ENCODE measurements at regions not wholly inside any gene's neighbourhood (a gene's known extent, or its start where the extent isn't known, plus 50 kb on each side); places are given as distances from the start of the nearest gene placed in this dataset.

GRCh38 chr9:126228111-126228780, 98.4 kb upstream of the MVB12B start:
- H3K27ac ChIP-seq (ENCODE audit: extremely low read depth, low read depth, low read length) = no peak overlapping the region
- no peaks in the 10 kb centered on the region for H3K4me1 ChIP-seq (replicated peaks in 1 of 2; ENCODE audit: control insufficient read depth in 2 of 2, insufficient read depth in 2 of 2, low read length in 2 of 2)
- no peaks in the 10 kb centered on the region for H3K79me2 ChIP-seq (ENCODE audit: control insufficient read depth, insufficient read depth, low read length)
- ATAC-seq (no peak), FAIRE-seq (no peak), DNase-seq (ENCODE audit: extremely low read depth in 1 of 4, low spot score in 3 of 4) (no peak)
- H3K36me3 ChIP-seq (ENCODE audit: control insufficient read depth, insufficient read depth, low read length) = no peaks in the 10 kb centered on the region
- no TSS peak for BruUV-seq (replicated peaks)
- ChIA-PET CTCF (ENCODE audit: low intra/inter-chr PET ratio) (interaction anchor here (1.8 kb wide), 1 partner anchor 821 kb away, joined by 7 read pairs; no protein-coding TSS in a partner anchor), POLR2A (interaction anchor here (0.7 kb wide), 1 partner anchor 75 kb away, joined by 4 read pairs; no protein-coding TSS in a partner anchor)
- H4K20me1 ChIP-seq (replicated peaks; ENCODE audit: control insufficient read depth, insufficient read depth, low read length) = peaks cover 5% of the 10 kb centered on the region; the same call in 1 of the 2 replicates
- H3K9ac ChIP-seq (ENCODE audit: insufficient read depth in 1 of 2, low read depth in 2 of 2, low read length in 2 of 2) = no peak overlapping the region
- no peaks in the 10 kb centered on the region for H3K9me3 ChIP-seq (replicated peaks; ENCODE audit: control insufficient read depth, insufficient read depth, low read depth, low read length)
- intact Hi-C loops (cut with micrococcal nuclease) (loop anchor here (2.0 kb wide), 1 partner anchor 819 kb away; no protein-coding TSS in a partner anchor), in situ Hi-C loops (cut with MboI) (no loop called here)
- H3K27me3 ChIP-seq (ENCODE audit: control insufficient read depth in 2 of 2, insufficient read depth in 2 of 2, low read length in 2 of 2) = peaks cover 0 to 34% of the 10 kb centered on the region in 2 experiments; a peak in 4 of 5 replicates
- H3K4me3 ChIP-seq = no peak overlapping the region
- H3K9me1 ChIP-seq (ENCODE audit: control insufficient read depth, insufficient read depth, low read length) = no peaks in the 10 kb centered on the region
- WGBS (ENCODE audit: insufficient coverage, low coverage, missing lambda C conversion rate) = 10% methylated on average over 13 of the region's 14 CpGs
- H2AFZ ChIP-seq (ENCODE audit: low read depth, low read length) = no peak overlapping the region
- H3K4me2 ChIP-seq (ENCODE audit: insufficient read depth, low read length) = no peak overlapping the region
- TF ChIP-seq PRPF4 (IDR thresholded peaks at IDR 0.05; ENCODE audit: insufficient read depth, low read depth, low read length, poor library complexity, severe bottlenecking) = no peak
- no peak for TF ChIP-seq STAG1 (CRISPR knock-in tag; IDR thresholded peaks at IDR 0.05; ENCODE audit: borderline replicate concordance)
- TF ChIP-seq CBFA2T2 (conservative IDR thresholded peaks at IDR 0.05) = no peak
- TF ChIP-seq FOXA1 (IDR thresholded peaks at IDR 0.05; ENCODE audit: borderline replicate concordance) = no peak
- TF ChIP-seq POLR3G (IDR thresholded peaks at IDR 0.05; ENCODE audit: extremely low read depth, insufficient read length, insufficient replicate concordance) = no peak
- no peak for TF ChIP-seq ETV1 (tag; conservative IDR thresholded peaks at IDR 0.05; ENCODE audit: low read depth)
- TF ChIP-seq MGA (IDR thresholded peaks at IDR 0.05) = no peak
- TF ChIP-seq, protein P1, sequence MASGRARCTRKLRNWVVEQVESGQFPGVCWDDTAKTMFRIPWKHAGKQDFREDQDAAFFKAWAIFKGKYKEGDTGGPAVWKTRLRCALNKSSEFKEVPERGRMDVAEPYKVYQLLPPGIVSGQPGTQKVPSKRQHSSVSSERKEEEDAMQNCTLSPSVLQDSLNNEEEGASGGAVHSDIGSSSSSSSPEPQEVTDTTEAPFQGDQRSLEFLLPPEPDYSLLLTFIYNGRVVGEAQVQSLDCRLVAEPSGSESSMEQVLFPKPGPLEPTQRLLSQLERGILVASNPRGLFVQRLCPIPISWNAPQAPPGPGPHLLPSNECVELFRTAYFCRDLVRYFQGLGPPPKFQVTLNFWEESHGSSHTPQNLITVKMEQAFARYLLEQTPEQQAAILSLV (tag; IDR thresholded peaks at IDR 0.05) = no peak
- no peak for TF ChIP-seq MEF2D (tag; conservative IDR thresholded peaks at IDR 0.05; ENCODE audit: low read depth)
- no peak for TF ChIP-seq RHOXF2B (CRISPR knock-in tag; conservative IDR thresholded peaks at IDR 0.05)

Data from K562 (cell line).